ENCODE measurements at regions not wholly inside any gene's neighbourhood (a gene's known extent, or its start where the extent isn't known, plus 50 kb on each side); places are given as distances from the start of the nearest gene placed in this dataset.
"Not testable (repeated sequence)": the region's sequence is repeated elsewhere in the genome, so short reads cannot be mapped to it uniquely, and the experiment has no call there.

DNA sequence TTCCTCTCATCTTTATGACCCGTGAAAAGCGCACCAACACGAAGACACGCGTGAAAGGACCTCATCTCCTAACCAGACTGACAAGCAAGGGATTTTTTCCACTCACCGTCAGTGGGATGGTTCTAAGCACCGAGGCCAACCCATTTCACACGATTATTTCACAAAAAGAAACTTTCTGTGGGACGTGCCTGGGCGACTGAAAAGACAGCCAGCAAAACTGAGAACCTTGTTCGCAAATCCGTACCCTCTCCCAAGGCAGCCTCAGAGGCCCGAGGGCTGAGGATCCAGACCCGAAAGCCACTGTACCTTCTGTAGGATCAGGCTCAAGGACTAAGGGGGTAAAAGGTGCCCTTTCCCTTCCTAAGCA lies 84.9 kb upstream of the METTL9 start:
- DNase-seq (ENCODE audit: low read depth in 2 of 3, low spot score in 2 of 3): not testable (repeated sequence)

DNA sequence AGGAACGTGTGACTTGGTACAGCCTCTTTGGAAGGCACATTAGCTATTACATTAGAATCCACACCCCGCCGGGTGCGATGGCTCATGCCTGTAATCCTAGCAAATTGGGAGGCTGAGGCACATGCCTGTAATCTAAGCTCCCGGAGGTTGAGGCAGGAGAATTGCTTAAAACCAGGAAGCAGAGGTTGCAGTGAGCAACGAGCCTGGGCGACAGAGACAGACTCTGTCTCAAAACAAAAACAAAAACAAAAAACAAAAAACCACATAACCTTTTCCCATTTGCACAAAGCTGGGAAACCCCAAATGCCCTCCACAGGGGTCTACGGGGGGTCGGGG lies 82.7 kb upstream of the METTL9 start:
- DNase-seq (ENCODE audit: low read depth in 2 of 3, low spot score in 2 of 3): not testable (repeated sequence)

DNA sequence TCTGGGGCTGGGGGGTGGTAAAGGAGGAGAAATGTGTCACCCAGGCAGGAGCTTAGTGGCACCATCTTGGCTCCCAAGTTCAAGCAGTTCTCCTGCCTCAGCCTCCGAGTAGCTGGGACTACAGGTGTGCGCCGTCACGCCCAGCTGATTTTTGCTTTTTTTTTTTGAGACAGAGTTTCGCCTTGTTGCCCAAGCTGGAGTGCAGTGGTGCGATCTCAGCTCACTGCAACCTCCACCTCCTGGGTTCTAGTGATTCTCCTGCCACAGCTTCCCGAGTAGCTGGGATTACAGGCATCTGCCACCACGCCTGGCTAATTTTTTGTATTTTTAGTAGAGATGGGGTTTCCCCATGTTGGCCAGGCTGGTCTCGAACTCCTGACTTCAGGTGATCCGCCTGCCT lies 82.1 kb upstream of the METTL9 start:
- not testable (repeated sequence) for DNase-seq (ENCODE audit: low read depth in 2 of 3, low spot score in 2 of 3)

- DNase-seq (ENCODE audit: low read depth in 2 of 3, low spot score in 2 of 3): not testable (repeated sequence)
Measured at GRCh38 chr16:21519361-21520133, 79.8 kb upstream of the METTL9 start.

DNA sequence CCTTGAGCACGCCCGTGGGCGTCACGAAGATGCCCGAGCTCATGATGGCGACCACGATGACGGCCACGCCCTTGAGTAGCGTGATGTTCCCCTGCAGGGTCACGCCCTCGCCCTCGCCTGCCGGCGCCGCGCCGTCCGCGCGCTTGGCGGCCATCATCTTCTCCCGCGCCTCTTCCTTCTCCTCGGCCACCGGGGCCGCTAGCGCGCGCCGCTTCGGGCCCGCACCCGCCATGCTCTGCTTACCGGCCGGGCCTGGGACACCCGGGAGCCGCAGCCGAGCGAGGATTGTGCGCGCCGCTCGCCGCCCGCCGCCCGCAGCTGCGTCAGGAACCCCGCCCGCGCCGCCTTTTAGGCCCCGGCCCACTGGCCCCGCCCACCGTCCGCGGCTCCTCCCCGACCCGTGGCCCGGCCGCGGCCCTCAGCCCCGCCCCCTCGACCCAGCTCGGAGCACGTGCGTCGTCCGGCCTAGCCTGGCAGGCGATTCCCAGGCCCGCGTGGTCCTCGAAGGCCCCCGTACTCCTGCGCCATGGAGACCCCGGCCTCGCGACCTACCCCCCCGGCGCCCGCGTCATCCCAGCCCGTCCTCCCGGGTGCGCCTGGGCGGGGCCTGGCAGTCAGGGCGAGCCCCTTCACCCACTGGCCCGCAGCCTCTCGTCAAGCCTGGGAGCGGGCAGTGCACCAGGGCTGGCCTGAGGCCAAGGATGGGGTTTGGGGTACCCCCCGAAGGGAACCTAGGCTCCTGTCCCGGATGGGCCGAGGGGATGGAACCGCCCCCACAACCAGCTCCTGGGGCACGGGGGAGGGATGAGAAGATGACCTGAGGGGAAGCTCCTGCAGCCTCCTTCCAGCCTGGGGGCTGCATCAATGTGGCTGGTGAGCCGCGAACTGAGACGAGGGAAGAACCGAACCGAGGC lies 79.0 kb upstream of the METTL9 start:
- peak; percentile 96 to 100 (median 99) for DNase-seq (ENCODE audit: low read depth in 2 of 3, low spot score in 2 of 3)

DNA sequence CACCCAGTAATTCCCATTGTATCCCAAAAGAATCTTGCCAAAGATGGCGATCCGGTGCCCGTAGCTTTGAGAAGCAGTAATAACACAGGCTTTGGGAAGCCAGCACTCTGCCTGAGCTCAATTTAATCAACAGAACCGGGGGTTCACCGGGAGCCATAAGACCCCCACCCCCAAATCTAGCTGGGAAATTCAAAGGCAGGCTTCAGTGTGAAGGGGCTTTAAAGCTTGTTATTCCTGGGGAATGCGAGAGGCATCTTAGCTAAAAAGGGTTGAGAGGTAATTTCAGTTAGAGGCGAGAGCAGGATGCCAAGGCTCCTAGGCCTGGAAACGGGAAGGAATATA lies 78.4 kb upstream of the METTL9 start:
- DNase-seq (ENCODE audit: low read depth in 2 of 3, low spot score in 2 of 3): not testable (repeated sequence)

- not testable (repeated sequence) for DNase-seq (ENCODE audit: low read depth in 2 of 3, low spot score in 2 of 3)
Measured at GRCh38 chr16:21521390-21522143, 77.8 kb upstream of the METTL9 start.

DNA sequence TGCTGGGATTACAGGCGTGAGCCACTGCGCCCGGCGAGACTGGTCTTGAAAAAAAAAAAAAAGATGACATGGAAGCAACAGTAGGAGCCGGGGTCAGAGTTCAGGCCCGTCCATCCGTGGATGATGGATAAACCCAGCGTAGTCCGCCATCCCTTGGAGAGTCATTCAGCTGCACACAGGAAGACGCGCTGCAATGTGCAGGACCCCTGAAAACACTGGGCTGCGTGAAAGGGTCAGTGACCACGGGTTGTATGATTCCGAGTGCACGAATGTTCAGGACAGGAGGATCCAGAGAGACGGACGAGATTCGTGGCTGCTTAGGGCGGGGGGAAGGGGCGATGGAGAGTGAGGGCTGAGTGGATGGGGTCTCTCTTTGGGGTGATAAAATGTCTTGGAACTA lies 76.5 kb upstream of the METTL9 start:
- DNase-seq (ENCODE audit: low read depth in 2 of 3, low spot score in 2 of 3): not testable (repeated sequence)

DNA sequence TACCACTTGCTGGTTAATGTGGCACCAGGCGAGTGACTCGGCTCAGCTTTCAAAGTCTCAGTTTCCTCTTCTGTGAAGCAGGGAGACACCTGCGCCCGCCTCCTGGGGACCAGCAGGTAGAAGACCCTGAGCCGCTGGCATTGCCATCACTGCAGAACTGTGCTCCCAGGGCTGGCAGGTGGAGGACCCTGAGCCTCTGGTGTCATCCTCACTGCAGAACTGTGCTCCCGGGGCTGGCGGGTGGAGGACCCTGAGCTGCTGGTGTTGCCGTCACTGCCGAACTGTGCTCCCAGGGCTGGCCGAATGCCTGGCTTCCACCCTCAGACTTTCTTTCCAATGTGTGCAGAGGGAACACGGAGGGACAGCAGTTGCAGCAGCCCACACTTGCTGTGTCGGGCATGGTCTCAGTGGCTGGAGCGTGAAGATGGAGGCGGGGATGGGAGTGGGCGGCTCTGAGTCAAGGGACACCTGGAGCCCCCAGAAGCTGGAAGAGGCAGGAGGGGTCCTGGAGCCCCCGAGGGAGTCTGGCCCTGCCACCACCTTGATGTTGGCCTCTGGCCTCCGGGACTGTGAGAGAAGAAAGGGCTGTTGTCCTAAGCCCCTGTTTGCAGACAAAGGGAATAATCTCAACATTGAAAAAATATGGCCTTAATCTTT lies 75.8 kb upstream of the METTL9 start:
- no peak for DNase-seq (ENCODE audit: low read depth in 2 of 3, low spot score in 2 of 3)

DNA sequence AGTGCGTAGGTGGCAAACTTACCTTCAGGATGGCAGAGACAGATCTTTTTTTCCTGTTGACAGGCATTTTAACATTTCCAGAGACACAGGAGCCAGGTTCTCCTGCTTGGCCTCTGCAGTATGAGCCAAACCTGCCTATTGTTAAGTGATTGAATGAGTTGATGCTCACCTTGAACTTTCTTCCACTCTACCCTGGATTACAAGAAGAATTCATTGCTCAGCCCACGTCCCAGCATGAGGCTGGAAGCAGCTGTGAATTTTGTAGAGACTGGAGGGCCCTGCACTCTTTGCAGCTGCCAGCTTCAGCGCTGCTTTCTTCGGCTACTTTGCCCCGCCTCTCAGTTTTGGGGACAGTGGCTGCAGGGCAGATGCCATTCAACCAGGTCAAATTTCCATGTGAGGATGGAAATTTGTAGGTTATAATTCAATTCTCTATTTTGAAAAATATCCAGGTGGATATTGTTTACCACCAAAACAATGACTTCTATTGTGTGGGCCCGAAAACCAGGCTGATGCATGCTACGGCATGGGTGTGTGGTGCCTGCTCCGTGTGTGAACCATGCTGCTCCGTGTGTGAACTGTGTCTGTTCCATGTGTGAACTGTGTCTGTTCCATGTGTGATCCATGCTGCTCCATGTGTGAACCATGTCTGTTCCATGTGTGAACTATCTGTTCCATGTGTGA lies 75.2 kb upstream of the METTL9 start:
- no peak for DNase-seq (ENCODE audit: low read depth in 2 of 3, low spot score in 2 of 3)

DNA sequence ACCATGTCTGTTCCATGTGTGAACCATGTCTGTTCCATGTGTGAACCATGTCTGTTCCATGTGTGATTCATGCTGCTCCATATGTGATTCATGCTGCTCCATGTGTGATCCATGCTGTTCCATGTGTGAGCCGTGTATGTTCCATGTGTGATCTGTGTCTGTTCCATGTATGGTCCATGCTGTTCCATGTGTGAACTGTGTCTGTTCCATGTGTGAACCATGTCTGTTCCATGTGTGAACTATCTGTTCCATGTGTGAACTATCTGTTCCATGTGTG lies 74.7 kb upstream of the METTL9 start:
- not testable (repeated sequence) for DNase-seq (ENCODE audit: low read depth in 2 of 3, low spot score in 2 of 3)

- DNase-seq (ENCODE audit: low read depth in 2 of 3, low spot score in 2 of 3): not testable (repeated sequence)
Measured at GRCh38 chr16:21525029-21525895, 74.1 kb upstream of the METTL9 start.

GRCh38 chr16:21525956-21526922 lies 73.1 kb upstream of the METTL9 start:
- DNase-seq (ENCODE audit: low read depth in 2 of 3, low spot score in 2 of 3): not testable (repeated sequence)

DNA sequence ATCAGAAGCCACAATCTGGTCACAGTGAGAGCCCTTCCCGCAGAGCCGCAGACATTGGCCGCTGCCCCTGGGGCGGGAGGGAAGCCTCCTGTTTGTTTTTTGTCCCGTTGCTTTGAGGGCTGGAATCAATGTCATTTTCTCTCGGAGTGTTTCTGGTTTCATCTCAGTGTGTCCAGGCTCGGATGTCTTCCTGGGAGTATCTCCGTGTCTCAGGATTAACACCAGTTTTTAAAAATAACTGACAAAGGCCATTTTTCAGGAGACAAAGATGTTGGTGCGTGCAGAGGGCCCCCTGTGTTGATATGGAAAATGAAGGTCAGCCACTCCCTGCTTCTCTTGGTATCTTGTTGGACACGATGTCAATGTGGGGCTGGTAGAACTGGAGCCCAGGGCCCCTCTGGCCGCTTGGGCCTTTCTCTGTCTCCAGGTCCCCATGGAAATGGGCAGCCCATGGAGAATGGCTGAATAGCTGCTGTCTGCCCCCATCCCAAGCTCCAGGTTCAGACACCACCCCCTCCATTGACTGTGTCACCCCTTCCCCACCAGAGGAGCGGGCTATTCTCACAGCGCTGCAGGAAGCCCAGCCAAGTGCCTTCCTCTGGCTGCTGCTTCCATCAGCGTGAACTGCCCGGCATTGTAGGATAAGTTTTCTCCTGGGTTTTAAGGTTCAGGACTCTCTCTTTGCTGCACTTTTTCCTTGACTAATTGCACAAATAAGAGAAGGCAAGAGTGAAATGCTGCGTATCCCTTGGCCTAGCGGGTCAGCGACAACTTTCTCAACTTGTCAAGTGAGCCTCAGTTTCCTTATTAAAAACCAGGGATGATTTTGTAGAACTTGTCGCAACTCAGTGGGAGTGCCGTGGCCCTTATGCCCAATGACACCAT lies 72.2 kb upstream of the METTL9 start:
- no peak for DNase-seq (ENCODE audit: low read depth in 2 of 3, low spot score in 2 of 3)

- not testable (repeated sequence) for DNase-seq (ENCODE audit: low read depth in 2 of 3, low spot score in 2 of 3)
Measured at GRCh38 chr16:21529060-21529658, 70.2 kb upstream of the METTL9 start.

GRCh38 chr16:21530729-21531383 lies 68.5 kb upstream of the METTL9 start:
- not testable (repeated sequence) for DNase-seq (ENCODE audit: low read depth in 2 of 3, low spot score in 2 of 3)

DNA sequence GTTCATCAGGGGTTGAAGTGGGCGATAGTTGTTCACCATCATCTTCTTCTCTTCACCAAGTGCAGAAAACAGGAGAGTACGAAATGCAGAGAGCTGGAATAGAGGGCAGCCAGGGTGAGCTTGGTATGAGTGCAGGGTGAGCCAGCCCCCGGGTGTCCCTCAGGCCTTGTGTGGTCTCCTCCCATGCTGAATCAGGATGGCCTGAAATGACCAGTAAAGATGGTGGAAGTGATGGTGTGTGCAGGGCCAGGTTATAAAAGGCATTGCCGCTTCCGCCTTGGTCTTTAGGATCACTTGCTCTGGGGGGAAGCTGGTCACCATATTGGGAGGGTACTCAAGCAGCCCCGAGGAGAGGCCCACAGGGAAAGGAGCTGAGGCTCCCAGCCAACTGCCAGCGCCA lies 66.4 kb upstream of the METTL9 start:
- DNase-seq (ENCODE audit: low read depth in 2 of 3, low spot score in 2 of 3): not testable (repeated sequence)
